Naive B cell (primary cell): ENCODE measurements at regions not wholly inside any gene's neighbourhood (a gene's known extent, or its start where the extent isn't known, plus 50 kb on each side); places are given as distances from the start of the nearest gene placed in this dataset.

Experiments used
- ATAC-seq, 2 donors: fragments of 150-1000 bp; cut with Tn5 transposase; 2 replicates each; pipeline ENCODE4 v1.10.0; 2021; ENCODE audit warnings: low read depth in 2 of 2, mild to moderate bottlenecking in 2 of 2, moderate library complexity in 2 of 2
- DNase-seq: peaks from one replicate; pipeline ENCODE4 v3.0.0; 2022
- H3K27ac Mint-ChIP-seq, 6 donors: one replicate each; pipeline ENCODE4 v1.8.0; 2020 to 2022; ENCODE audit warnings: mild to moderate bottlenecking in 6 of 6, mixed read lengths in 6 of 6, moderate library complexity in 5 of 6, inconsistent platforms in 2 of 6
- H3K27me3 Mint-ChIP-seq, 3 donors: one replicate each; pipeline ENCODE4 v1.8.0; 2021 to 2022; ENCODE audit warnings: mixed read lengths in 3 of 3, mild to moderate bottlenecking in 1 of 3
- H3K36me3 Mint-ChIP-seq, 2 donors: one replicate each; pipeline ENCODE4 v1.8.0; 2020 to 2022; ENCODE audit warnings: mixed read lengths in 2 of 2, inconsistent platforms in 1 of 2, mild to moderate bottlenecking in 1 of 2
- H3K4me1 Mint-ChIP-seq, 3 donors: one replicate each; pipeline ENCODE4 v1.8.0; 2020 to 2022; ENCODE audit warnings: mixed read lengths in 3 of 3, inconsistent platforms in 1 of 3, mild to moderate bottlenecking in 1 of 3, moderate library complexity in 1 of 3
- H3K4me3 Mint-ChIP-seq, 8 donors: one replicate each; pipeline ENCODE4 v1.8.0; 2020 to 2022; ENCODE audit warnings: mild to moderate bottlenecking in 8 of 8, mixed read lengths in 8 of 8, moderate library complexity in 8 of 8, inconsistent platforms in 2 of 8
- H3K9me3 Mint-ChIP-seq, 7 donors: one replicate each; pipeline ENCODE4 v1.8.0; 2020 to 2022; ENCODE audit warnings: mixed read lengths in 7 of 7, mild to moderate bottlenecking in 5 of 7, inconsistent platforms in 2 of 7, moderate library complexity in 1 of 7

GRCh38 chr9:87140142-87140541, 192.8 kb upstream of the GAS1 start:
- no peak overlapping the region for H3K4me3 Mint-ChIP-seq
- ATAC-seq (no peak), DNase-seq (no peak)
- no peak overlapping the region for H3K27ac Mint-ChIP-seq
- H3K36me3 Mint-ChIP-seq: peaks cover 0 to 8% of the 10 kb centered on the region in 2 donors
- peaks cover 0 to 7% (median 2%) of the 10 kb centered on the region in 7 donors for H3K9me3 Mint-ChIP-seq
- peaks cover 0 to 9% (median 8%) of the 10 kb centered on the region in 3 donors for H3K27me3 Mint-ChIP-seq
- H3K4me1 Mint-ChIP-seq: no peaks in the 10 kb centered on the region

GRCh38 chr9:87140605-87141109, 193.4 kb upstream of the GAS1 start:
- H3K4me1 Mint-ChIP-seq: no peaks in the 10 kb centered on the region
- no peak overlapping the region for H3K4me3 Mint-ChIP-seq
- H3K9me3 Mint-ChIP-seq: peaks cover 0 to 9% (median 5%) of the 10 kb centered on the region in 7 donors
- ATAC-seq (no peak), DNase-seq (no peak)
- H3K27ac Mint-ChIP-seq: no peak overlapping the region
- peaks cover 0 to 8% of the 10 kb centered on the region in 2 donors for H3K36me3 Mint-ChIP-seq
- peaks cover 5 to 9% (median 8%) of the 10 kb centered on the region in 3 donors for H3K27me3 Mint-ChIP-seq

- Mint-ChIP-seq H3K27ac (no peak overlapping the region), H3K36me3 (peaks cover 0 to 8% of the 10 kb centered on the region in 2 donors), H3K9me3 (peaks cover 0 to 11% (median 5%) of the 10 kb centered on the region in 7 donors), H3K4me3 (no peak overlapping the region), H3K4me1 (no peaks in the 10 kb centered on the region), H3K27me3 (peaks cover 8 to 9% (median 9%) of the 10 kb centered on the region in 3 donors)
- ATAC-seq (no peak), DNase-seq (no peak)
These were observed 193.8 kb upstream of the GAS1 start for GRCh38 chr9:87141124-87141523.

- Mint-ChIP-seq H3K27me3 (peaks cover 28 to 47% (median 44%) of the 10 kb centered on the region in 3 donors), H3K4me3 (no peak overlapping the region), H3K9me3 (peaks cover 5 to 16% (median 8%) of the 10 kb centered on the region in 7 donors), H3K4me1 (peaks cover 0 to 5% (median 0%) of the 10 kb centered on the region in 3 donors), H3K27ac (no peak overlapping the region), H3K36me3 (peaks cover 3 to 20% of the 10 kb centered on the region in 2 donors)
- ATAC-seq (no peak), DNase-seq (no peak)
These were observed 199.6 kb upstream of the GAS1 start for GRCh38 chr9:87146933-87147332.

GRCh38 chr9:87147839-87148238, 200.5 kb upstream of the GAS1 start:
- H3K9me3 Mint-ChIP-seq: peaks cover 5 to 16% (median 8%) of the 10 kb centered on the region in 7 donors
- peaks cover 3 to 20% of the 10 kb centered on the region in 2 donors for H3K36me3 Mint-ChIP-seq
- no peak overlapping the region for H3K27ac Mint-ChIP-seq
- H3K4me1 Mint-ChIP-seq: peaks cover 0 to 5% (median 0%) of the 10 kb centered on the region in 3 donors
- H3K4me3 Mint-ChIP-seq: no peak overlapping the region
- DNase-seq (no peak), ATAC-seq (no peak)
- peaks cover 25 to 47% (median 44%) of the 10 kb centered on the region in 3 donors for H3K27me3 Mint-ChIP-seq

- no peak for DNase-seq
- Mint-ChIP-seq H3K9me3 (peaks cover 5 to 16% (median 8%) of the 10 kb centered on the region in 7 donors), H3K36me3 (peaks cover 3 to 20% of the 10 kb centered on the region in 2 donors), H3K4me3 (no peak overlapping the region), H3K27ac (no peak overlapping the region), H3K4me1 (peaks cover 0 to 5% (median 0%) of the 10 kb centered on the region in 3 donors), H3K27me3 (peaks cover 25 to 47% (median 44%) of the 10 kb centered on the region in 3 donors)
- ATAC-seq: no peak
These were observed 201.2 kb upstream of the GAS1 start for GRCh38 chr9:87148331-87149104.

- no peak overlapping the region for H3K27ac Mint-ChIP-seq
- H3K4me3 Mint-ChIP-seq: no peak overlapping the region
- ATAC-seq (no peak), DNase-seq (no peak)
- H3K9me3 Mint-ChIP-seq: peaks cover 3 to 16% (median 8%) of the 10 kb centered on the region in 7 donors
- H3K36me3 Mint-ChIP-seq: peaks cover 3 to 14% of the 10 kb centered on the region in 2 donors
- H3K27me3 Mint-ChIP-seq: peaks cover 25 to 47% (median 38%) of the 10 kb centered on the region in 3 donors
- peaks cover 0 to 5% (median 0%) of the 10 kb centered on the region in 3 donors for H3K4me1 Mint-ChIP-seq
These were observed 202.5 kb upstream of the GAS1 start for GRCh38 chr9:87149799-87150198.

- Mint-ChIP-seq H3K36me3 (peaks cover 3 to 9% of the 10 kb centered on the region in 2 donors), H3K4me1 (peaks cover 0 to 5% (median 0%) of the 10 kb centered on the region in 3 donors), H3K27me3 (peaks cover 25 to 30% (median 30%) of the 10 kb centered on the region in 3 donors), H3K4me3 (no peak overlapping the region), H3K9me3 (peaks cover 0 to 14% (median 4%) of the 10 kb centered on the region in 7 donors), H3K27ac (no peak overlapping the region)
- ATAC-seq: no peak
- no peak for DNase-seq
These were observed 204.9 kb upstream of the GAS1 start for GRCh38 chr9:87152256-87152655.

GRCh38 chr9:87156247-87156646, 208.9 kb upstream of the GAS1 start:
- peaks cover 0 to 10% (median 3%) of the 10 kb centered on the region in 7 donors for H3K9me3 Mint-ChIP-seq
- DNase-seq (no peak), ATAC-seq (no peak)
- no peak overlapping the region for H3K27ac Mint-ChIP-seq
- no peaks in the 10 kb centered on the region for H3K36me3 Mint-ChIP-seq
- no peaks in the 10 kb centered on the region for H3K4me1 Mint-ChIP-seq
- H3K27me3 Mint-ChIP-seq: peaks cover 0 to 5% (median 0%) of the 10 kb centered on the region in 3 donors
- no peak overlapping the region for H3K4me3 Mint-ChIP-seq

- ATAC-seq (no peak), DNase-seq (no peak)
- Mint-ChIP-seq H3K27ac (no peak overlapping the region), H3K9me3 (peaks cover 0 to 10% (median 2%) of the 10 kb centered on the region in 7 donors), H3K4me3 (no peak overlapping the region), H3K27me3 (no peaks in the 10 kb centered on the region), H3K36me3 (no peaks in the 10 kb centered on the region), H3K4me1 (no peaks in the 10 kb centered on the region)
These were observed 210.2 kb upstream of the GAS1 start for GRCh38 chr9:87157366-87158031.

- peaks cover 0 to 10% (median 3%) of the 10 kb centered on the region in 7 donors for H3K9me3 Mint-ChIP-seq
- no peaks in the 10 kb centered on the region for H3K4me1 Mint-ChIP-seq
- H3K27me3 Mint-ChIP-seq: no peaks in the 10 kb centered on the region
- DNase-seq (no peak), ATAC-seq (no peak)
- H3K27ac Mint-ChIP-seq: no peak overlapping the region
- H3K36me3 Mint-ChIP-seq: no peaks in the 10 kb centered on the region
- H3K4me3 Mint-ChIP-seq: no peak overlapping the region
These were observed 211.5 kb upstream of the GAS1 start for GRCh38 chr9:87158765-87159164.

GRCh38 chr9:87160148-87161102, 213.1 kb upstream of the GAS1 start:
- H3K27me3 Mint-ChIP-seq: no peaks in the 10 kb centered on the region
- H3K36me3 Mint-ChIP-seq: no peaks in the 10 kb centered on the region
- ATAC-seq (no peak), DNase-seq (no peak)
- peaks cover 0 to 10% (median 3%) of the 10 kb centered on the region in 7 donors for H3K9me3 Mint-ChIP-seq
- H3K4me1 Mint-ChIP-seq: no peaks in the 10 kb centered on the region
- no peak overlapping the region for H3K27ac Mint-ChIP-seq
- no peak overlapping the region for H3K4me3 Mint-ChIP-seq

GRCh38 chr9:87167161-87167560, 219.9 kb upstream of the GAS1 start:
- H3K4me3 Mint-ChIP-seq: no peak overlapping the region
- H3K9me3 Mint-ChIP-seq: peaks cover 0 to 10% (median 2%) of the 10 kb centered on the region in 7 donors
- ATAC-seq (no peak), DNase-seq (no peak)
- no peaks in the 10 kb centered on the region for H3K4me1 Mint-ChIP-seq
- H3K27me3 Mint-ChIP-seq: no peaks in the 10 kb centered on the region
- no peak overlapping the region for H3K27ac Mint-ChIP-seq
- no peaks in the 10 kb centered on the region for H3K36me3 Mint-ChIP-seq
